DND-41 (cell line): ENCODE measurements at regions not wholly inside any gene's neighbourhood (a gene's known extent, or its start where the extent isn't known, plus 50 kb on each side); places are given as distances from the start of the nearest gene placed in this dataset.

ENCODE experiments used
- ATAC-seq: fragments of 200-7000 bp; cut with Tn5 transposase; 3 replicates; pipeline ENCODE4 v1.9.1; 2021; ENCODE audit warnings: low read depth; ENCODE audit not compliant: insufficient read depth
- DNase-seq: peaks from one replicate; pipeline ENCODE4 v3.0.0-alpha.2; 2020
- H2AFZ ChIP-seq: 2 replicates; pipeline ENCODE4 v1.6.0; 2012; ENCODE audit warnings: low read depth, low read length
- H3K27ac ChIP-seq: 2 replicates; pipeline ENCODE4 v1.5.1; 2012; ENCODE audit warnings: low read length, inconsistent platforms
- H3K27me3 ChIP-seq: fragments of 200-600 bp; sonication (generic); 2 replicates; pipeline ENCODE4 v1.6.0; 2012; ENCODE audit warnings: low read length, mild to moderate bottlenecking, inconsistent platforms; ENCODE audit not compliant: insufficient read depth, poor library complexity
- H3K36me3 ChIP-seq: 2 replicates; pipeline ENCODE4 v1.5.1; 2012; ENCODE audit warnings: low read length, inconsistent platforms; ENCODE audit not compliant: insufficient read depth
- H3K4me1 ChIP-seq: 2 replicates; pipeline ENCODE4 v1.5.1; 2012; ENCODE audit warnings: mild to moderate bottlenecking, low read length; ENCODE audit not compliant: insufficient read depth
- H3K4me2 ChIP-seq: 2 replicates; pipeline ENCODE4 v1.6.0; 2012; ENCODE audit warnings: mild to moderate bottlenecking, moderate library complexity, low read length, inconsistent platforms; ENCODE audit not compliant: insufficient read depth
- H3K4me3 ChIP-seq, 2 experiments: fragments of 200-600 bp in 1 of 2; shearing (Covaris generic) in 1 of 2; 2 replicates each; pipeline ENCODE4 v1.5.1; 2012 to 2016; ENCODE audit warnings: inconsistent platforms in 2 of 2, low read length in 2 of 2, mild to moderate bottlenecking in 2 of 2, low read depth in 1 of 2, moderate library complexity in 1 of 2
- H3K79me2 ChIP-seq: 2 replicates; pipeline ENCODE4 v1.6.0; 2012; ENCODE audit warnings: low read length, inconsistent platforms; ENCODE audit not compliant: insufficient read depth
- H3K9ac ChIP-seq: 2 replicates; pipeline ENCODE4 v1.6.0; 2012; ENCODE audit warnings: low read depth, mild to moderate bottlenecking, inconsistent platforms, low read length, moderate library complexity
- H3K9me3 ChIP-seq: 2 replicates; pipeline ENCODE4 v1.5.1; 2012; ENCODE audit warnings: low read length, moderate library complexity, mild to moderate bottlenecking, inconsistent platforms; ENCODE audit not compliant: insufficient read depth, severe bottlenecking
- H4K20me1 ChIP-seq: 2 replicates; pipeline ENCODE4 v1.6.0; 2012; ENCODE audit warnings: low read length; ENCODE audit not compliant: insufficient read depth
- CTCF ChIP-seq: IDR thresholded peaks from 2 replicates; pipeline ENCODE4 v1.5.1; 2012; ENCODE audit warnings: borderline replicate concordance, low read length, moderate library complexity, mild to moderate bottlenecking; ENCODE audit not compliant: poor library complexity, severe bottlenecking; ENCODE audit errors: extremely low read depth
- EZH2 ChIP-seq: IDR thresholded peaks from 3 replicates; pipeline ENCODE4 v1.6.1; 2012; ENCODE audit warnings: borderline replicate concordance, low read depth, mild to moderate bottlenecking, moderate library complexity, low read length, inconsistent platforms; ENCODE audit not compliant: severe bottlenecking

- no peak overlapping the region for H3K4me3 ChIP-seq
- no peak for ATAC-seq
- DNase-seq, result no peak
These were observed 421.0 kb downstream of the ADAM29 start for GRCh38 chr4:175339100-175339707.

GRCh38 chr4:175341203-175341755, 423.1 kb downstream of the ADAM29 start:
- DNase-seq, result no peak
- no peaks in the 10 kb centered on the region for H3K79me2 ChIP-seq
- H3K27me3 ChIP-seq, result no peaks in the 10 kb centered on the region
- no peak for TF ChIP-seq CTCF
- no peak for TF ChIP-seq EZH2
- no peak for ATAC-seq
- no peak overlapping the region for H3K27ac ChIP-seq
- no peak overlapping the region for H2AFZ ChIP-seq
- no peaks in the 10 kb centered on the region for H4K20me1 ChIP-seq
- H3K9me3 ChIP-seq, result no peaks in the 10 kb centered on the region
- no peaks in the 10 kb centered on the region for H3K36me3 ChIP-seq
- no peak overlapping the region for H3K9ac ChIP-seq
- H3K4me3 ChIP-seq, result no peak overlapping the region
- H3K4me1 ChIP-seq, result no peaks in the 10 kb centered on the region
- H3K4me2 ChIP-seq, result no peak overlapping the region

More at GRCh38 chr4:175339100-175339707, 421.0 kb downstream of the ADAM29 start:
- Histone ChIP-seq H4K20me1 (no peaks in the 10 kb centered on the region), H3K27me3 (no peaks in the 10 kb centered on the region), H3K9ac (no peak overlapping the region), H3K27ac (no peak overlapping the region), H3K36me3 (no peaks in the 10 kb centered on the region), H2AFZ (no peak overlapping the region), H3K4me2 (no peak overlapping the region), H3K9me3 (no peaks in the 10 kb centered on the region), H3K79me2 (no peaks in the 10 kb centered on the region), H3K4me1 (no peaks in the 10 kb centered on the region)
- no peak for TF ChIP-seq EZH2
- no peak for TF ChIP-seq CTCF

GRCh38 chr4:175346376-175346775, 428.2 kb downstream of the ADAM29 start:
- Histone ChIP-seq H3K4me3 (no peak overlapping the region), H3K4me2 (no peak overlapping the region), H4K20me1 (no peaks in the 10 kb centered on the region), H3K9ac (no peak overlapping the region), H3K36me3 (no peaks in the 10 kb centered on the region), H3K27me3 (no peaks in the 10 kb centered on the region), H3K4me1 (no peaks in the 10 kb centered on the region), H2AFZ (no peak overlapping the region), H3K27ac (no peak overlapping the region), H3K79me2 (no peaks in the 10 kb centered on the region), H3K9me3 (no peaks in the 10 kb centered on the region)
- TF ChIP-seq CTCF, result no peak
- TF ChIP-seq EZH2, result no peak
- DNase-seq (no peak), ATAC-seq (no peak)

- Histone ChIP-seq H3K4me2 (no peak overlapping the region), H4K20me1 (no peaks in the 10 kb centered on the region), H3K79me2 (no peaks in the 10 kb centered on the region), H3K4me1 (no peaks in the 10 kb centered on the region), H3K4me3 (no peak overlapping the region), H2AFZ (no peak overlapping the region), H3K36me3 (no peaks in the 10 kb centered on the region), H3K9ac (no peak overlapping the region), H3K9me3 (no peaks in the 10 kb centered on the region), H3K27me3 (no peaks in the 10 kb centered on the region), H3K27ac (no peak overlapping the region)
- DNase-seq (no peak), ATAC-seq (no peak)
- TF ChIP-seq EZH2, result no peak
- no peak for TF ChIP-seq CTCF
These were observed 432.1 kb downstream of the ADAM29 start for GRCh38 chr4:175350246-175350645.
